Glomerular visceral epithelial cell (primary cell): ENCODE measurements at regions not wholly inside any gene's neighbourhood (a gene's known extent, or its start where the extent isn't known, plus 50 kb on each side); places are given as distances from the start of the nearest gene placed in this dataset.
"Not testable (repeated sequence)": the region's sequence is repeated elsewhere in the genome, so short reads cannot be mapped to it uniquely, and the experiment has no call there.

Experiments
- DNase-seq: peaks from one replicate; pipeline ENCODE4 v3.0.0-alpha.2; 2016; ENCODE audit errors: extremely low spot score

- DNase-seq, result no peak
Measured at GRCh38 chr5:97929383-97929782, 746.3 kb upstream of the RIOK2 start.

DNA sequence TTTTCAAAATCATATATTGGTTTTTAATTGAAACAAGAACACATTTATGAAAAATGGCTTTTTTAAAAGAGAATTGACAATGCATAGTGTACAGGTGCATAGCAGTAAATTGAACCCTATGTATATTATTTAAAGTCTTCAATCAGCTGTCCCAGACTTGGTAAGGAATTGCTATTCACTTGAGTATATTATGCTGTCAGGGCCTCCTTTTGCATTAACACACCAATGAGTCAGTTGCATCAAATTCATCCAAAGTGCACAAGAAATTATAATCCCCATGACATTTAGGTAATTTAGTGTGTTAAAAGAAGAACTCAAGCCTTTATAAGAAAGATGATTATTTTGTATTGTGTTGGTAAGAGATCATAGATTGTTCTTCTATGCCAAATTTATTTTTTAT, 748.8 kb upstream of the RIOK2 start:
- no peak for DNase-seq

DNA sequence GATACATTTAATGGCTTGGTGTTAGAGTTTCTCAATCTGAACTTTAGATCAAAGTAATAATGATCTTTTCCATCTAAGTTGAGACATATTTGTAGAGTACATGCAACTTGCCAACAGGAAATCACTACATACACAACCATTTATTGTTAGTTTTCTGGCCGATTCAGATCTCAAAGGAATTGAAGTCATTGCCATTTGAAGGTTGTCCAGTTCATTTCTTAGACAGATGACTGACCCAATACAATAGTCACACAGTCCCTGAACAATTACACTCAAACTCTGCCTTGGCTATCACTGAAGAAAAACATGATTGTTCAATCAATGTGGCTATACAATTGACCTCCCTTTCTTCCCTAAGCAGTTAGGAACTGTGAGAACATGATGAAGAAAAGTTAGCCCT, 753.2 kb upstream of the RIOK2 start:
- DNase-seq, result no peak

- no peak for DNase-seq
Measured at GRCh38 chr5:97937846-97938245, 754.8 kb upstream of the RIOK2 start.

GRCh38 chr5:97943036-97943435, 760.0 kb upstream of the RIOK2 start:
- no peak for DNase-seq

DNA sequence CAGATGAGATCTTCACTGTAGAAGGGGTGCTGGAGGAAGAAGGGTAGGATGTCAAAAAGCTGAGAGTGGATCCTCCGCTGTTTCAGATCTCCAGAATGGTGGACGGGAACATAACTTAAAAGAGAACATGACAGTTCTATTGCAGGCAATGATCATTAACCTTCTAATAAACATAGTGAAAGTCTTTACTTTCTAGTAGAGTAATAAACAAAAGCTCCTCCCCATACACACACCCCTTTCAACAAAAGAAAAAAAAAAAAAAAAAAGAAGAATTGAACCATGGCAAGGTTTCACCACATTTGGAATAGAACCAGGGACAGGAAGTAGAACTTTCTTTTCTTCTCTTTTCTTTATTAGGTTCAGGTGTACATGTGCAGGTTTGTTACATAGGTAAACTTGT, 768.1 kb upstream of the RIOK2 start:
- no peak for DNase-seq

DNA sequence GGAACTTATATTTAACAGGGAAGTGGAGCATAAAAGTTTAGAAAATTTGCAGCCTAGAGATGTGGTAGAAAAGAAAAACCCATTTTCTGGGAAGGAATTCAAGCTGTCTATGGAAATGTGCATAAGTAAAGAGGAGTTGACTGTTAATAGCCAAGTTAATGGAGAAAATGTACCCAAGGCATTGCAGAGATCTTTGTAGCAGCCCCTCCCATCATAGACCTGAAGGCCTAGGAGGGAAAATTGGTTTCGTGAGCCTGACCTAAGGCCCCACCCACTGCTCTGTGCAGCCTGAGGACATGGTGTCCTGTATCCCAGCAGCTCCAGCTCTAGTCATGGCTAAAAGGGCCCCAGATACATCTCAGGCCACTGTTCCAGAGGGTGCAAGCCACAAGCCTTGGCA, 772.4 kb upstream of the RIOK2 start:
- no peak for DNase-seq

GRCh38 chr5:97967292-97967691, 784.2 kb upstream of the RIOK2 start:
- DNase-seq, result no peak

- no peak for DNase-seq
Measured at GRCh38 chr5:97968346-97968745, 785.3 kb upstream of the RIOK2 start.

DNA sequence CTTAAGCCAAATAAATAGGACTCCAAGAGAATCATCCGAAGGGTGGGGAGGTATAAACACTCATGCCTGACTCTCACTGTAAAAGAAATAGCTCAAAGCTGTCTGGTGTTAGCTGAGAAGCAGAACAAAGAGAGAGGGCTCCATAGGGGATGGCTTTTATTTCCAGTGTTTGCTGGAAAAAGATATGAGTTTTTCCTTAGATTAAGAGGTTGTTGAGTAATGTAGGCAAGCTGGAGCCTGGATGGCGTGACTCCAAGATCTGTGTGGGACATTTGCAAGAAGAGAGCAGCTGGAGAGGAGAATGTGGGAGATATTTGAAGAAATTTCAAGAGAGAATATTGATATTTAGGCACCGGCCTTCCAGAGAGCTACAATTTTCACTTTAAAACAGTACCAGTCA, 793.7 kb upstream of the RGMB start:
- DNase-seq, result no peak

- no peak for DNase-seq
Measured at GRCh38 chr5:97980291-97980690, 793.2 kb upstream of the RGMB start.

- peak; percentile 33 for DNase-seq
Measured at GRCh38 chr5:97986069-97986468, 787.4 kb upstream of the RGMB start.

DNA sequence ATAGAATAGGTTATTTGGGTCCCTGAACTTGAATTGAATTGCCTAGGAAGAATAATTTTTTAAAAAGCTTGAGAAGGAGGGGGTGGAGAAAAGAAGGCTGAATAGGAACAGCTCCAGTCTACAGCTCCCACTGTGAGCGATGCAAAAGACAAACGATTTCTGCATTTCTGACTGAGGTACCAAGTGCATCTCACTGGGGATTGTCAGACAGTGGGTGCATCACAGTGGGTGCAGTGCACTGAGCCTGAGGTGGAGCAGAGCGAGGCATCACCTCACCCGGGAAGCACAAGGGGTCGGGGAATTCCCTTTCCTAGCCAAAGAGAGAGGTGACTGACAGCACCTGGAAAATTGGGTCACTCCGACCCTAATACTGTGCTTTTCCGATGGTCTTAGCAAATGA, 782.2 kb upstream of the RGMB start:
- no peak for DNase-seq

DNA sequence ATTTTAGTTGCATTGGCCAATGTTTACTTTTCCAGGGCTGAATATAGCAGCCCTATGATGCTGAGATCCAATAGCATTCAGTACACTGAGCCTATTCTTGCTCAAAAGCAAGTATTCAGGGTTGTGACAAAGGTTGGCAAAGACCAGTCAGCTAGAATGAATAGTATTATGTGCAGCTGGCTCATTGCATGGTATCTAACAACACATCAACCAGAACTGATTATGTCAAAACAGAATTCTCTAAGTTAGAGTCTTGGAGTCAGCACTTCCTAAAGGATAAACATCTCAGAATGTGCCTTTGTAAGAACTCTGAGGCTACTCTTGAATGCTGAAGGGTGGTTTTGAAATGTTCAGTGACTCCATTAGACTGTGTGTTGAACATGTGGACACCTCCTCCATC, 774.5 kb upstream of the RGMB start:
- no peak for DNase-seq

DNA sequence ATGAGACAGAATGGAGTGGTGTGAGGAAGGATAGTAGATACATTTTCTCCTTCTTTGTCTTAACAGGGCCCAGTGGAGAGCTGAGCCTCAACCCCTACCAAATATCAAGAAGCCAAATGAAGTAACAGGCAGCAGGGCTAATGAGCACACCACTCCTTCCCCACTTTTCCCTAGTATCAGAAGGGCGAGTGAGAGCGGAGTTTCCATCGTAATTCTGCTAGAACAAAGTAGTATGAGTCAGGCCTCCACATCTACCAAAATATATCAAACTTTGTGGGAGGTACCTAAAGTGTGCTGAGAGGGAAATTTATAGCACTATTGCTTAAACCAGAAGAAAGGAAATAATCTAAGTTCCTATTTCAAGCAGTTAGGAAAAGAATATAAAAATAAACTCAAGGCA, 769.0 kb upstream of the RGMB start:
- DNase-seq, result no peak

DNA sequence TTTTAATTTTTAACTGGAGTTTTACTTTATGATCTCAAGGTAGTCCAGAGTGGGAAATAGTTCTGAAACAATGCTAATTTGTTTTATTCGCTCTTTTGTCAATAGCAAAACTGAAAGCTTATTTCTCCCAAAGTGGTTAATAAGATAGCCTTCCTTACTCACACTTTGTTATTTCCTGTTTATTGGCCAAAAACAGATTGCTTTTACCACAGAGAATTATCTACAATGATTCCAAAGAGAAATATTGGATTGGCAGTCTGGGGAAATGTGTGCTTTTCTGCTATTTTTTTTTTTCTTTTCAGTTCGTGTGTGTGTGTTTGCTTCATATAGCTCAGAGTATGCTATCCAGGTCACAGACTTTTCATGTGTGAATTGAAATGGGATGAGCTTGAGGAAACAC, 756.7 kb upstream of the RGMB start:
- no peak for DNase-seq

GRCh38 chr5:98030273-98030672, 743.2 kb upstream of the RGMB start:
- DNase-seq, result not testable (repeated sequence)

GRCh38 chr5:98031036-98031435, 742.4 kb upstream of the RGMB start:
- peak; percentile 12 for DNase-seq

GRCh38 chr5:98031496-98031895, 742.0 kb upstream of the RGMB start:
- no peak for DNase-seq

DNA sequence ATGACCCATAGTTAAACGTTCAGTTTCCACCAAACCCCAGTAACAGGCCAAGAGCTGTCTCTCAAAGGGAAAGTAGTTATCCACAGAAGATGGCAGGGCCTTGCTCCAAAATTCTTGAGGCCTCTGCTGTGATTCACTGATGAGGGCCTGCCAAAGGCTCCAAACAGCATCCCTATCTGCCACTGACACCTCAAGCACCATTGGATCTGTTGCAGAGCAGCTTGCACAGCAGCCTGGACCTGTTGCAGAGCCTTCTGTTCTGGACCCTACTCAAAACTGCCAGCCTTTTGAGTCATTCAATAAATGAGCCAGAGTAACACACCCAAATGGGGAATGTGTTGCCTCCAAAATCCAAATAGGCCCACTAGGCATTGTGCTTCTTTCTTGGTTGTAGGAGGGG, 741.5 kb upstream of the RGMB start:
- no peak for DNase-seq

DNA sequence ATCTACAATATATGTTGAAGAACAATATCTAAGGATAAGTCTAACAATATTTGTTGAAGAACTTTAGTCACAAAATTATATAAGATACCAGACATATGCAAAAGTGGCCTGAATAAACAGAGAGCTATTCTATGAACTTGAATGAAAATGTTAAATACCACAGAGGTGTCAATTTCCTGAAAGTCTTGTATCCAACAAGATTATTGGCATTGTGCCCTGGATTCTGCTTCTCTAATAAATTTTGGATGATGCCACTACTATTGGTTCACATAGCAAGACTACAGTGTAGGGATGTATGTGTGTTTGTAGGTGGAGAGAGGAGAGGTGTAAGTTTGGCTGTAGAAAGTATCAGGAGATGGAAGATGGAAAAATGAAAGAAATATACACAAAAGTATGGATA, 731.8 kb upstream of the RGMB start:
- DNase-seq, result no peak

- no peak for DNase-seq
Measured at GRCh38 chr5:98042521-98042920, 730.9 kb upstream of the RGMB start.

DNA sequence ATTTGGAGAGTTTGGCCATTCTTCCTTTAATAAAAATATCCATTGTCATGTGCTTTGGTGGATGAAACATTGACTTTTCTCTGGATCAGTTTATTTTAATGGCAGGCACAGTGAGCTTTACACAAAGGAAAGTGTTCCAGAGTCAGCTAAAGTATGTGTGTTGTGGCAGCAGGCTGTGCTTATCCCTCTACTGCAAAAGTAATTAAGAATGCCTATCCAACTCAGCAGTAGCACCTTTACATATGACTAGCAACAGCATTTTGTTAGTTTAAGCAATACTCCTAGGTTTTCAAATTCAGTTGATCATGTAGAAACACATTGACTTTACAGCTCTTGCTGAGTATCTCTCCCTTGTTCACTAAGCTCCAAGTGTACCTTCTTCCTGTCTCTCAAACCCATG, 730.5 kb upstream of the RGMB start:
- no peak for DNase-seq

DNA sequence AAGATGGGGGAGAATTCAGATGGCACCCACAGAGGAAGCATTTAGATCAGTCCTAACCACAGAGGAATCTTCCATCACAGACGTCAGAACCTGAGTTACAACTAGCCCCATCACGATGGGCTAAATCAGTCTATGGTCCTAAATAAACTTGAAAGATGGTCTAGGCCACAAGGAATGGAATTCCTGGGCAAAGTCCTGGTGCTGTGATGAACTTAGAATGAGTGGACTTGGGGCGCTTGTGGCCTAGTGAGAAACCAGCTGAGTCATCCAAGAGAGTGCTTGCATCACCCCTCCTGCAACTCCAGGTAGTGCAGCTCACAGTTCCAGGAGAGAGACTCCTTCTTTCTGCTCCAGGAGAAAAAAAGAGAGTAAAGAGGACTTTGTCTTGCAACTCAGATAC, 722.9 kb upstream of the RGMB start:
- DNase-seq, result peak; percentile 89

DNA sequence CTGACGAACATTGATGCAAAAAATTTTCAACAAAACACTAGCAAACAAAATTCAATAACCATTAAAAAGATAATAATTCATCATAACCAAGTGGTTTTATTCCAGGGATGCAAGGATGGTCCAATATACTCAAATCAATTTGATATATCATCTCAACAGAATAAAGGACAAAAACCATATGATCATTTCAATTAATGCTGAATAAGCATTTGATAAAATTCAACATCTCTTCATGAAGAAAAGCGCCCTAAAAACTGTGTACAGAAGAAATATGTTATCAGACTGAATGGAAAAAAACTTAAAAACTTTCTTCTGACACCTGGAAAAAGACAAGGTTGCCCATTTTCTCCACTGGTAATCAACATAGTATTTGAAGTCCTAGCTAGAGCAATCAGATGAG, 720.3 kb upstream of the RGMB start:
- DNase-seq, result no peak
